Ascending aorta (tissue), 2 donors: ENCODE measurements at regions not wholly inside any gene's neighbourhood (a gene's known extent, or its start where the extent isn't known, plus 50 kb on each side); places are given as distances from the start of the nearest gene placed in this dataset.

Source experiments
- DNase-seq, 2 donors: peaks; one replicate each; pipeline ENCODE4 v3.0.0-alpha.2; 2019; ENCODE audit warnings: low spot score in 2 of 2
- H3K27ac ChIP-seq, 2 donors: fragments of 200-600 bp; sonication (generic); one replicate each; pipeline ENCODE4 v1.5.1; 2016 to 2017; ENCODE audit warnings: mild to moderate bottlenecking in 1 of 2
- H3K27me3 ChIP-seq: fragments of 200-600 bp; sonication (generic); one replicate; pipeline ENCODE4 v1.5.1; 2017
- H3K36me3 ChIP-seq, 2 donors: fragments of 200-600 bp; sonication (generic); one replicate each; pipeline ENCODE4 v1.5.1; 2016
- H3K4me1 ChIP-seq, 2 donors: fragments of 200-600 bp; sonication (generic); one replicate each; pipeline ENCODE4 v1.5.1; 2016 to 2017; ENCODE audit warnings: mild to moderate bottlenecking in 1 of 2
- H3K4me3 ChIP-seq, 2 donors: fragments of 200-600 bp; sonication (generic); one replicate each; pipeline ENCODE4 v1.5.1; 2016 to 2017; ENCODE audit warnings: mild to moderate bottlenecking in 1 of 2
- H3K9me3 ChIP-seq, 2 donors: fragments of 200-600 bp; sonication (generic); one replicate each; pipeline ENCODE4 v1.5.1; 2016
- CTCF ChIP-seq, 3 experiments: fragments of 200-600 bp in 2 of 3; fragments of 450-650 bp in 1 of 3; sonication (generic) in 2 of 3; IDR thresholded peaks; one replicate each; pipeline ENCODE4 v1.5.1; 2016 to 2019; ENCODE audit warnings: antibody characterized with exemption in 3 of 3, mild to moderate bottlenecking in 1 of 3, moderate library complexity in 1 of 3
- intact Hi-C: fragments of 100-400 bp; cut with DNase I; formaldehyde crosslinking; loops from one replicate; pipeline ENCODE4 v1.15.1; 2023

- no peaks in the 10 kb centered on the region for H3K4me1 ChIP-seq
- no peak overlapping the region for H3K27ac ChIP-seq
- H3K36me3 ChIP-seq: no peaks in the 10 kb centered on the region
- H3K27me3 ChIP-seq: no peaks in the 10 kb centered on the region
- no peak overlapping the region for H3K4me3 ChIP-seq
- H3K9me3 ChIP-seq: no peaks in the 10 kb centered on the region
- no peak for TF ChIP-seq CTCF (IDR thresholded peaks at IDR 0.05)
- no peak for DNase-seq
- intact Hi-C loops: no loop called here
Observed at GRCh38 chr16:52386694-52387093, 160.2 kb downstream of the TOX3 start.

GRCh38 chr16:52384378-52384777 is 162.6 kb downstream of the TOX3 start:
- Histone ChIP-seq H3K36me3 (no peaks in the 10 kb centered on the region), H3K4me3 (no peak overlapping the region), H3K4me1 (no peaks in the 10 kb centered on the region), H3K27me3 (no peaks in the 10 kb centered on the region), H3K27ac (no peak overlapping the region), H3K9me3 (no peaks in the 10 kb centered on the region)
- intact Hi-C loops: no loop called here
- TF ChIP-seq CTCF (IDR thresholded peaks at IDR 0.05): no peak
- no peak for DNase-seq

- Histone ChIP-seq H3K4me1 (no peaks in the 10 kb centered on the region), H3K9me3 (no peaks in the 10 kb centered on the region), H3K36me3 (no peaks in the 10 kb centered on the region), H3K27ac (no peak overlapping the region), H3K27me3 (no peaks in the 10 kb centered on the region), H3K4me3 (no peak overlapping the region)
- no peak for TF ChIP-seq CTCF (IDR thresholded peaks at IDR 0.05)
- intact Hi-C loops: no loop called here
- no peak for DNase-seq
Observed at GRCh38 chr16:52383640-52384292, 163.2 kb downstream of the TOX3 start.

GRCh38 chr16:52383119-52383518 is 163.8 kb downstream of the TOX3 start:
- no peak overlapping the region for H3K4me3 ChIP-seq
- no peak overlapping the region for H3K27ac ChIP-seq
- H3K36me3 ChIP-seq: no peaks in the 10 kb centered on the region
- no peaks in the 10 kb centered on the region for H3K9me3 ChIP-seq
- no peak for TF ChIP-seq CTCF (IDR thresholded peaks at IDR 0.05)
- no peaks in the 10 kb centered on the region for H3K27me3 ChIP-seq
- H3K4me1 ChIP-seq: no peaks in the 10 kb centered on the region
- no peak for DNase-seq
- intact Hi-C loops: no loop called here

GRCh38 chr16:52379551-52379950 is 167.4 kb downstream of the TOX3 start:
- H3K4me1 ChIP-seq: no peaks in the 10 kb centered on the region
- no peak overlapping the region for H3K4me3 ChIP-seq
- no peak for TF ChIP-seq CTCF (IDR thresholded peaks at IDR 0.05)
- no peaks in the 10 kb centered on the region for H3K9me3 ChIP-seq
- H3K36me3 ChIP-seq: no peaks in the 10 kb centered on the region
- intact Hi-C loops: no loop called here
- H3K27me3 ChIP-seq: no peaks in the 10 kb centered on the region
- H3K27ac ChIP-seq: no peak overlapping the region
- no peak for DNase-seq
